ENCODE measurements at regions not wholly inside any gene's neighbourhood (a gene's known extent, or its start where the extent isn't known, plus 50 kb on each side); places are given as distances from the start of the nearest gene placed in this dataset.

- Histone ChIP-seq H3K79me2 (ENCODE audit: insufficient read depth, low read length) (no peaks in the 10 kb centered on the region), H3K9ac (ENCODE audit: insufficient read depth, low read depth, low read length) (no peak overlapping the region), H2AFZ (ENCODE audit: low read length) (no peak overlapping the region), H3K27ac (ENCODE audit: extremely low read length, insufficient read depth, low read length) (no peak overlapping the region), H3K4me3 (replicated peaks in 1 of 3; ENCODE audit: insufficient read depth in 1 of 3, low read depth in 2 of 3, low read length in 3 of 3) (no peak overlapping the region), H3K36me3 (replicated peaks in 1 of 2; ENCODE audit: control insufficient read depth in 1 of 2, insufficient read depth in 2 of 2, low read length in 2 of 2) (no peaks in the 10 kb centered on the region), H3K27me3 (ENCODE audit: control insufficient read depth in 1 of 2, insufficient read depth in 2 of 2, low read length in 2 of 2) (peaks cover 0 to 1% of the 10 kb centered on the region in 2 experiments; a peak in 2 of 5 replicates), H4K20me1 (ENCODE audit: insufficient read depth, low read length) (no peaks in the 10 kb centered on the region), H3K4me2 (ENCODE audit: low read depth, low read length) (no peak overlapping the region), H3K4me1 (ENCODE audit: insufficient read depth, low read length) (no peaks in the 10 kb centered on the region), H3K9me3 (ENCODE audit: low read length) (no peaks in the 10 kb centered on the region)
- DNase-seq (ENCODE audit: low spot score) (no peak), ATAC-seq (no peak), FAIRE-seq (no peak)
- in situ Hi-C loops (cut with HindIII; ENCODE audit: extremely low pct_ligation_motif_present, low pct_unique_long_range_greater_than_20kb), result no loop called here
- BruUV-seq (replicated peaks), result no TSS peak
- 23% methylated on average over 11 of the region's 11 CpGs for WGBS (ENCODE audit: low lambda C conversion rate)
- POLR2A ChIA-PET, result no interaction called here
- CTCF ChIA-PET (ENCODE audit: low intra/inter-chr PET ratio, low total read pairs), result no interaction called here
- intact Hi-C loops (cut with micrococcal nuclease; ENCODE audit: unreplicated experiment), result no loop called here
- no peak for TF ChIP-seq ZNF746 (CRISPR knock-in tag; IDR thresholded peaks at IDR 0.05)
- TF ChIP-seq, protein P1, sequence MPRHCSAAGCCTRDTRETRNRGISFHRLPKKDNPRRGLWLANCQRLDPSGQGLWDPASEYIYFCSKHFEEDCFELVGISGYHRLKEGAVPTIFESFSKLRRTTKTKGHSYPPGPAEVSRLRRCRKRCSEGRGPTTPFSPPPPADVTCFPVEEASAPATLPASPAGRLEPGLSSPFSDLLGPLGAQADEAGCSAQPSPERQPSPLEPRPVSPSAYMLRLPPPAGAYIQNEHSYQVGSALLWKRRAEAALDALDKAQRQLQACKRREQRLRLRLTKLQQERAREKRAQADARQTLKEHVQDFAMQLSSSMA (CRISPR knock-in tag; IDR thresholded peaks at IDR 0.05), result no peak
- TF ChIP-seq AHR (CRISPR knock-in tag; IDR thresholded peaks at IDR 0.05), result no peak
- no peak for TF ChIP-seq ZKSCAN1 (IDR thresholded peaks at IDR 0.05; ENCODE audit: low read length)
- TF ChIP-seq, protein P2, sequence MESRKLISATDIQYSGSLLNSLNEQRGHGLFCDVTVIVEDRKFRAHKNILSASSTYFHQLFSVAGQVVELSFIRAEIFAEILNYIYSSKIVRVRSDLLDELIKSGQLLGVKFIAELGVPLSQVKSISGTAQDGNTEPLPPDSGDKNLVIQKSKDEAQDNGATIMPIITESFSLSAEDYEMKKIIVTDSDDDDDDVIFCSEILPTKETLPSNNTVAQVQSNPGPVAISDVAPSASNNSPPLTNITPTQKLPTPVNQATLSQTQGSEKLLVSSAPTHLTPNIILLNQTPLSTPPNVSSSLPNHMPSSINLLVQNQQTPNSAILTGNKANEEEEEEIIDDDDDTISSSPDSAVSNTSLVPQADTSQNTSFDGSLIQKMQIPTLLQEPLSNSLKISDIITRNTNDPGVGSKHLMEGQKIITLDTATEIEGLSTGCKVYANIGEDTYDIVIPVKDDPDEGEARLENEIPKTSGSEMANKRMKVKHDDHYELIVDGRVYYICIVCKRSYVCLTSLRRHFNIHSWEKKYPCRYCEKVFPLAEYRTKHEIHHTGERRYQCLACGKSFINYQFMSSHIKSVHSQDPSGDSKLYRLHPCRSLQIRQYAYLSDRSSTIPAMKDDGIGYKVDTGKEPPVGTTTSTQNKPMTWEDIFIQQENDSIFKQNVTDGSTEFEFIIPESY (CRISPR knock-in tag; IDR thresholded peaks at IDR 0.05), result no peak
- no peak for TF ChIP-seq TERF1 (CRISPR knock-in tag; IDR thresholded peaks at IDR 0.05)
- TF ChIP-seq PHF5A (CRISPR knock-in tag; IDR thresholded peaks at IDR 0.05; ENCODE audit: low read depth, unreplicated experiment), result no peak
Observed at GRCh38 chr7:98557538-98558031, 59.5 kb upstream of the NPTX2 start.

Measured in HepG2 (cell line).